ENCODE measurements at regions not wholly inside any gene's neighbourhood (a gene's known extent, or its start where the extent isn't known, plus 50 kb on each side); places are given as distances from the start of the nearest gene placed in this dataset.
"Not testable (repeated sequence)": the region's sequence is repeated elsewhere in the genome, so short reads cannot be mapped to it uniquely, and the experiment has no call there.

GRCh38 chr15:66964111-66964738 is 101.2 kb upstream of the SMAD3 start:
- 93 to 96% (median 95%) methylated on average over 9 of the region's 9 CpGs for WGBS, 3 donors
- H3K27ac ChIP-seq (ENCODE audit: low read depth, low read length): no peak overlapping the region

GRCh38 chr15:66964791-66965190 is 100.6 kb upstream of the SMAD3 start:
- 89 to 95% (median 95%) methylated on average over 9 of the region's 9 CpGs for WGBS, 3 donors
- H3K27ac ChIP-seq (ENCODE audit: low read depth, low read length): no peak overlapping the region

- no peak overlapping the region for H3K27ac ChIP-seq (ENCODE audit: low read depth, low read length)
- 96 to 97% (median 96%) methylated on average over 10 of the region's 10 CpGs for WGBS, 3 donors
These were observed 100.1 kb upstream of the SMAD3 start for GRCh38 chr15:66965201-66965900.

GRCh38 chr15:66966256-66966655 is 99.1 kb upstream of the SMAD3 start:
- WGBS, 3 donors: 64 to 88% (median 82%) methylated on average over 2 of the region's 2 CpGs
- no peak overlapping the region for H3K27ac ChIP-seq (ENCODE audit: low read depth, low read length)

- no peak overlapping the region for H3K27ac ChIP-seq (ENCODE audit: low read depth, low read length)
- WGBS, 3 donors: 88 to 93% (median 89%) methylated on average over 9 to 10 of the region's 10 CpGs
These were observed 96.4 kb upstream of the SMAD3 start for GRCh38 chr15:66968806-66969596.

GRCh38 chr15:66974131-66974530 is 91.3 kb upstream of the SMAD3 start:
- 83 to 89% (median 87%) methylated on average over 10 of the region's 10 CpGs for WGBS, 3 donors
- H3K27ac ChIP-seq (ENCODE audit: low read depth, low read length): not testable (repeated sequence)

- WGBS, 3 donors: 94 to 95% (median 94%) methylated on average over 18 of the region's 18 CpGs
- H3K27ac ChIP-seq (ENCODE audit: low read depth, low read length): not testable (repeated sequence)
These were observed 89.2 kb upstream of the SMAD3 start for GRCh38 chr15:66976106-66976640.

GRCh38 chr15:66980326-66980725 is 85.1 kb upstream of the SMAD3 start:
- 60 to 80% (median 67%) methylated on average over 3 of the region's 3 CpGs for WGBS, 3 donors
- not testable (repeated sequence) for H3K27ac ChIP-seq (ENCODE audit: low read depth, low read length)

- H3K27ac ChIP-seq (ENCODE audit: low read depth, low read length): no peak overlapping the region
- 61 to 92% (median 91%) methylated on average over 6 of the region's 6 CpGs for WGBS, 3 donors
These were observed 83.6 kb upstream of the SMAD3 start for GRCh38 chr15:66981771-66982170.

- WGBS, 3 donors: 95 to 98% (median 95%) methylated on average over 4 of the region's 4 CpGs
These were observed 83.2 kb upstream of the SMAD3 start for GRCh38 chr15:66982250-66982649.

GRCh38 chr15:66982816-66983215 is 82.6 kb upstream of the SMAD3 start:
- H3K27ac ChIP-seq (ENCODE audit: low read depth, low read length): no peak overlapping the region

More at GRCh38 chr15:66982250-66982649, 83.2 kb upstream of the SMAD3 start:
- H3K27ac ChIP-seq (ENCODE audit: low read depth, low read length): no peak overlapping the region

- WGBS, 3 donors: 92 to 96% (median 92%) methylated on average over 8 of the region's 8 CpGs
- H3K27ac ChIP-seq (ENCODE audit: low read depth, low read length): no peak overlapping the region
These were observed 79.7 kb upstream of the SMAD3 start for GRCh38 chr15:66985653-66986052.

- 91 to 93% (median 91%) methylated on average over 7 of the region's 7 CpGs for WGBS, 3 donors
- no peak overlapping the region for H3K27ac ChIP-seq (ENCODE audit: low read depth, low read length)
These were observed 78.5 kb upstream of the SMAD3 start for GRCh38 chr15:66986951-66987350.

GRCh38 chr15:66993090-66993489 is 72.3 kb upstream of the SMAD3 start:
- 78 to 87% (median 81%) methylated on average over 2 of the region's 2 CpGs for WGBS, 3 donors
- no peak overlapping the region for H3K27ac ChIP-seq (ENCODE audit: low read depth, low read length)

GRCh38 chr15:66993874-66994696 is 71.3 kb upstream of the SMAD3 start:
- no peak overlapping the region for H3K27ac ChIP-seq (ENCODE audit: low read depth, low read length)
- 72 to 87% (median 81%) methylated on average over 12 of the region's 12 CpGs for WGBS, 3 donors

- WGBS, 3 donors: 76 to 80% (median 80%) methylated on average over 7 of the region's 7 CpGs
- no peak overlapping the region for H3K27ac ChIP-seq (ENCODE audit: low read depth, low read length)
These were observed 70.3 kb upstream of the SMAD3 start for GRCh38 chr15:66994927-66995656.

GRCh38 chr15:66996094-66996493 is 69.3 kb upstream of the SMAD3 start:
- WGBS, 3 donors: 97 to 100% (median 98%) methylated on average over 2 of the region's 2 CpGs
- H3K27ac ChIP-seq (ENCODE audit: low read depth, low read length): no peak overlapping the region

GRCh38 chr15:66997212-66997611 is 68.2 kb upstream of the SMAD3 start:
- 80 to 87% (median 82%) methylated on average over 3 of the region's 3 CpGs for WGBS, 3 donors
- H3K27ac ChIP-seq (ENCODE audit: low read depth, low read length): no peak overlapping the region
